ENCODE measurements at regions not wholly inside any gene's neighbourhood (a gene's known extent, or its start where the extent isn't known, plus 50 kb on each side); places are given as distances from the start of the nearest gene placed in this dataset.

DNA sequence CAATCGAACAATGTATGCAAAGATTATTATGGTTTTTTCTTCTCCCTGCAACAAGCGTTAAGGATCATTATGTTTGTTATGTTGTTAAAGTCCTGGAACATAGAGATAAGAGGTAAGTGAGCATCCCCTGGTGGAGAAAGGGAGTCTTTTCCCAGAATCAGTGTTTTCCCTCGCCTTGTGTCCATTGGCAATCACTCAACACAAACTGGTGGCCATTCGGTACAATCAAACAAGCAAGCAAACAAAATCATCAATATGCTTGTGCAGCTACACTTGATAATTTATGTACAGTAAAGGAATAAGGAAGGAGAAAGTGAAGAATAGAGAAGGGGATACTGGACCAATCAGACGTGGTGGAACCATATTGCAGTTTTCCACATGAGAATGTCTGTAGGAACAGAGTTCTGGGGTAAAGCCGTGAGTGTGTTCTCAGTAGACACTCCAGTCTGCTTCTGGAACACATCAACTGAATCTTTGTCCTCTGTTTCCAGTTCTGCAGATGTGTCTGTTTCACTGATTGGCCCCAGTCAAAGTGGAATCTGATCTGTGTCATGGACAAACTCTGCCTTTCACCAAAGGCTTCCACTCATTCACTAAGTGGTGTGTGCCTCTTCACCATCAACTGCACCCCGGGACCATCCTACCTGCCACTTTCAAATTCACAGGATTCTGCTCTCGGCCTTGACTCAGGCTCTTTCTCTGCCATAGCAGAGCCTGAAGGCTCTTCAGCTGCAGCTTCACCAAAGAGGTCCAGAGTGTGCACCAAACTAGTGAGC, 169.5 kb downstream of the AHSP start:
- Mint-ChIP-seq H3K4me1 (peaks cover 14% of the 10 kb centered on the region), H3K36me3 (peaks cover 15% of the 10 kb centered on the region), H3K9me3 (no peaks in the 10 kb centered on the region), H3K27ac (no peak overlapping the region), H3K4me3 (no peak overlapping the region)
- ATAC-seq (no peak), DNase-seq (ENCODE audit: low spot score in 2 of 2) (peak in 1 of 2 donors; percentile 44)

- no peak overlapping the region for H3K27ac Mint-ChIP-seq
- H3K4me3 Mint-ChIP-seq, result no peak overlapping the region
- H3K36me3 Mint-ChIP-seq, result peaks cover 21% of the 10 kb centered on the region
- H3K4me1 Mint-ChIP-seq, result peaks cover 20% of the 10 kb centered on the region
- no peaks in the 10 kb centered on the region for H3K9me3 Mint-ChIP-seq
- no peak for DNase-seq (ENCODE audit: low spot score in 2 of 2)
- no peak for ATAC-seq
Observed at GRCh38 chr16:31697744-31698125, 170.0 kb downstream of the AHSP start.

- DNase-seq (ENCODE audit: low spot score in 2 of 2) (no peak), ATAC-seq (no peak)
- Mint-ChIP-seq H3K36me3 (peaks cover 33% of the 10 kb centered on the region), H3K9me3 (no peaks in the 10 kb centered on the region), H3K4me3 (no peak overlapping the region), H3K27ac (no peak overlapping the region), H3K4me1 (peaks cover 29% of the 10 kb centered on the region)
Observed at GRCh38 chr16:31698901-31699300, 171.2 kb downstream of the AHSP start.

DNA sequence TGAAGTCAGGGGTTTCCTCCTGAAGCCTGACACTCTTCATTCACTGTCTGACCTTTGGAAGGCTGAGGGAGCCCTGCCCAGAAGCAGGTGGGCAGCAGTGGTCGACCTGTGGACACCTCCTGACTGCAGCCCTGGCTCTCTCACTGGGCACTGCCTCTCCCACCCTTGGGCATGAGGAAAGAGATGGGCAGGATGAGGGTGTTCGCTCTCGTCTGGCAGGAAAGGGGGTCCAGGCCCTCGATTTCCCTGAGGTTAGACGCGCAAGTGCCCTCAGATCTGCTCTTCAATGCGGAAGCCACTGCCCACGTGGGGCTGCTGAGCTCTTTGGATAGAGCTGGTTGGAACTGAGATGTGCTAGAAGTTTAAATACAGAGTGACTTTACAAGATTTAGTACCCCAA, 171.9 kb downstream of the AHSP start:
- Mint-ChIP-seq H3K9me3 (no peaks in the 10 kb centered on the region), H3K4me1 (peaks cover 29% of the 10 kb centered on the region), H3K27ac (no peak overlapping the region), H3K36me3 (peaks cover 40% of the 10 kb centered on the region), H3K4me3 (peak overlapping the region; percentile 81)
- ATAC-seq (no peak), DNase-seq (ENCODE audit: low spot score in 2 of 2) (peak in 1 of 2 donors; percentile 46)

DNA sequence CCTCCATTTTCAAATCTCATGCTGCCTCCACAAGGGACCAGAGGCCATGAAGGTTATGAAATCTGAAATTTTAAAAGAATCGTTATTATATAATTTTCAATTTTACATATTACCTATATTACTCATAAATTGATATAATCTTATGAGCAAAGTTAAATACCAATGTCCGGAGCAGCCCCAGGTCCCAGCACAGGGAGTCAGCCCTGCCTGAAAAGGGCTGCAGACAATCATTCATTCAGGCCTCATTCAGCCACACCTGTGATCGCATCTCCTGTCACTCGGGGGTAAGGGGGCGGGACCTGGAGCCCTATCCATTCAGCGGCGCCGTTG, 172.5 kb downstream of the AHSP start:
- H3K4me1 Mint-ChIP-seq, result peaks cover 29% of the 10 kb centered on the region
- no peak for DNase-seq (ENCODE audit: low spot score in 2 of 2)
- ATAC-seq, result peak; percentile 88

GRCh38 chr16:31700530-31701388, 172.8 kb upstream of the ZNF267 start:
- Mint-ChIP-seq H3K27ac (peak overlapping the region; percentile 97), H3K36me3 (peaks cover 51% of the 10 kb centered on the region), H3K4me3 (peak overlapping the region; percentile 81), H3K4me1 (peaks cover 29% of the 10 kb centered on the region), H3K9me3 (no peaks in the 10 kb centered on the region)
- ATAC-seq (peak; percentile 64), DNase-seq (ENCODE audit: low spot score in 2 of 2) (peak; percentile 70 to 93)

More for the DNA sequence above, 172.5 kb downstream of the AHSP start:
- Mint-ChIP-seq H3K36me3 (peaks cover 45% of the 10 kb centered on the region), H3K9me3 (no peaks in the 10 kb centered on the region), H3K4me3 (peak overlapping the region; percentile 81), H3K27ac (peak overlapping the region; percentile 97)

- H3K4me1 Mint-ChIP-seq, result peaks cover 37% of the 10 kb centered on the region
- ATAC-seq, result no peak
- no peaks in the 10 kb centered on the region for H3K9me3 Mint-ChIP-seq
- H3K27ac Mint-ChIP-seq, result peak overlapping the region; percentile 97
- H3K36me3 Mint-ChIP-seq, result peaks cover 61% of the 10 kb centered on the region
- no peak for DNase-seq (ENCODE audit: low spot score in 2 of 2)
- peak overlapping the region; percentile 81 for H3K4me3 Mint-ChIP-seq
Observed at GRCh38 chr16:31701734-31702133, 171.9 kb upstream of the ZNF267 start.

- Mint-ChIP-seq H3K9me3 (no peaks in the 10 kb centered on the region), H3K4me1 (peaks cover 43% of the 10 kb centered on the region), H3K4me3 (peak overlapping the region; percentile 81), H3K27ac (peak overlapping the region; percentile 97), H3K36me3 (peaks cover 72% of the 10 kb centered on the region)
- ATAC-seq (no peak), DNase-seq (ENCODE audit: low spot score in 2 of 2) (no peak)
Observed at GRCh38 chr16:31702796-31703195, 170.8 kb upstream of the ZNF267 start.

DNA sequence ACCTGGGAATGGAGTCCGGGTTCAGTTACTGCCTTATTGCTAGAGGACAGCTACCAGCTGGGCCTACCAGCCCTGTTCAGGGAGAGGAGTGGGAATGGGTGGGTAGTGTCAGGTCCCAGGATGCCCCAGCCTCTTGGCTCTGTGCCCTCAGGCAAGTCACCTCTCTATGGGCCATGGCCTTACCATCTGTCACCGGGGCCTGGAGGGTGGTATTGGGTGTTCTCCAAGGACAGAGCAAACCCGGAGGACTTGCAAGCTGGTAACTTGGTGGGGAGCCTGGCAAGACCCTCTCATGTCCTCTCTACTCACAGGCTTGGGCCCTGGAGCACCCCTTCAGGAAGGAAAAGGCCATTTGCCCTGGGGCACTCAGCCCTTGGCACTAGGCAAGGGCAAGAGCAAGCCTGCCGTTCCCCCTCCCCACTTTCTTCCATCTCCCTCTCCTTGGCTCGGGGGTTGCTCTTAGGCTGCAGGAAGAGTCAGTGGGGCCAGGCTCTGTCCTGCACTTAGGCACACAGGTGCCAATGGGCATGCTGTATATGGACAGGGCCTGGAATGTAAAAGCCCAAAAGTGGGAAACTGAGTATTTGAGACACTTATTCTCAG, 170.0 kb upstream of the ZNF267 start:
- no peak for DNase-seq (ENCODE audit: low spot score in 2 of 2)
- Mint-ChIP-seq H3K36me3 (peaks cover 80% of the 10 kb centered on the region), H3K4me1 (peaks cover 50% of the 10 kb centered on the region), H3K9me3 (no peaks in the 10 kb centered on the region), H3K27ac (no peak overlapping the region), H3K4me3 (no peak overlapping the region)
- ATAC-seq, result no peak

GRCh38 chr16:31704138-31704537, 169.5 kb upstream of the ZNF267 start:
- H3K27ac Mint-ChIP-seq, result no peak overlapping the region
- DNase-seq (ENCODE audit: low spot score in 2 of 2), result no peak
- ATAC-seq, result no peak
- H3K9me3 Mint-ChIP-seq, result no peaks in the 10 kb centered on the region
- peaks cover 80% of the 10 kb centered on the region for H3K36me3 Mint-ChIP-seq
- peaks cover 55% of the 10 kb centered on the region for H3K4me1 Mint-ChIP-seq
- H3K4me3 Mint-ChIP-seq, result no peak overlapping the region

- Mint-ChIP-seq H3K9me3 (no peaks in the 10 kb centered on the region), H3K4me1 (peaks cover 56% of the 10 kb centered on the region), H3K4me3 (no peak overlapping the region), H3K36me3 (peaks cover 90% of the 10 kb centered on the region), H3K27ac (no peak overlapping the region)
- ATAC-seq, result no peak
- no peak for DNase-seq (ENCODE audit: low spot score in 2 of 2)
Observed at GRCh38 chr16:31705371-31705770, 168.2 kb upstream of the ZNF267 start.

DNA sequence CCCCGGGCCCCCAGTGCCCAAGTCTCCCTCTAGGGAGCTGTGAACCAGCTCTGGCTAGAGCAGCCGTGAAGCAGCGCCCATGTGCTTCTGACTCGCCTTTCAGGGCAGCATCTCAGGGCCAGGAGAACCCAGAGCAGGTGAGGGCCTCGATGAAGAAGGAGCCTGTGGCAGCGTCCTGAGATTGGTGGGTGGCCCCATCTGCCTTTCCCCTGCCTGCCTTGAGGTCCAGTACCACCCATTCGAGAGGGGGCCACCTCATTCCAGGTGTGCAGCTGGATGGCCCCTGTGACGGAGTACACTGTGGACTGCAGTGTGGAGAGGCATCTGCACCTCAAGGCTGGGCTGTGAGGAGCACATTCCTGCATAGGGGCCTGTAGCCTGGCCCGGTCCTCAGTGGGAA, 167.3 kb upstream of the ZNF267 start:
- no peak for DNase-seq (ENCODE audit: low spot score in 2 of 2)
- Mint-ChIP-seq H3K4me1 (peaks cover 50% of the 10 kb centered on the region), H3K27ac (peak overlapping the region; percentile 37), H3K4me3 (no peak overlapping the region), H3K36me3 (peaks cover 83% of the 10 kb centered on the region), H3K9me3 (no peaks in the 10 kb centered on the region)
- no peak for ATAC-seq

DNA sequence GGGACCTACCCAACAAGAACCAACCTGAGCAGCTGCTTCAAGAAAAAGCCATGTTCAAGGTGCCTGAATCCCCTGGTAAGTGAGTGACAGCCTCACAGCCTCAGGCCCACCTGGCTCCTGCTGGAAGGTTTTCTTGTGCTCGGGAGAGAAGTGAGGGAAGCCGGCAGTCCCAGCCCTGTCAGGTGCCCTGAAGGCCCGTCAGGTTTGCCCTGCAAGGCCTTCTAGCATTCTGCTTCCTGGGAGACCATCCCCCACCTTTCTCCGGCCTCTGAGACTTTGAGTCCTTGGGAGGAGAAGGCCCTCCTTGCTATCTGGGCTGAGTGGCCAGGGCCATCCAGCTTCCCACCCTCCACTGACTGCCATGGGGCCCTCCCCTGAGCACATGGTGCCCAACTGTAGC, 166.7 kb upstream of the ZNF267 start:
- no peaks in the 10 kb centered on the region for H3K9me3 Mint-ChIP-seq
- peak overlapping the region; percentile 37 for H3K27ac Mint-ChIP-seq
- peaks cover 81% of the 10 kb centered on the region for H3K36me3 Mint-ChIP-seq
- H3K4me1 Mint-ChIP-seq, result peaks cover 49% of the 10 kb centered on the region
- ATAC-seq (no peak), DNase-seq (ENCODE audit: low spot score in 2 of 2) (no peak)
- no peak overlapping the region for H3K4me3 Mint-ChIP-seq

DNA sequence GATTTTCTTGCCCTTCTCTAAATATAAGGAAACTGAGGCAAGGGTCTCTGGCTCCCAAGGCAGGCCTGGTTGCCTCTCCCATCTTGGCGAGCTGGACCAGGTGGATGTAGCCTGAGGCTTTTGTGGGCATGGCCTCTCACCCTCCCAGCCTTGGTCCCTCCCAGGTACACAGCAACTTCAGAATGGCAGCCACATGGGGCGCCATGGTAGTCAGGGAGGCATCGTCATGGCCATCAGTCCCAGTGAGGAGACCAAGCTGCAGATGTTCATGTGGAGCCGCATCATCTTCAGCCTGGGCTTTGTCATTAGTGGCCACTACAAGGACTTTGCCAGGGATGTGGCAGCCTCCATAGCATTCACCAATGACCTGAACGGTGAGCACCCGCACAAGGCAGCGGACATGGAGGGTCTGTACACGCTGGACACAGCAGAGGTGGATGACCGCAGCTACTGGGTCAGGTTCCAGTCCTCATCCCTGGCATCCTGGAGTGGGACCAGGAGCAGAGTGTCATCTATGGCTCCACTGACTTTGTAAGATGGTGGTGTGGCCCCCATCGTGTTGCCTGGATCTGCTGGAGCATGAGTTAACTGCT, 165.8 kb upstream of the ZNF267 start:
- Mint-ChIP-seq H3K27ac (peak overlapping the region; percentile 37), H3K4me3 (no peak overlapping the region)

GRCh38 chr16:31708348-31708747, 165.3 kb upstream of the ZNF267 start:
- ATAC-seq (no peak), DNase-seq (ENCODE audit: low spot score in 2 of 2) (no peak)
- Mint-ChIP-seq H3K4me3 (no peak overlapping the region), H3K4me1 (peaks cover 45% of the 10 kb centered on the region), H3K36me3 (peaks cover 76% of the 10 kb centered on the region), H3K27ac (peak overlapping the region; percentile 23), H3K9me3 (no peaks in the 10 kb centered on the region)

More for the DNA sequence above, 165.8 kb upstream of the ZNF267 start:
- DNase-seq (ENCODE audit: low spot score in 2 of 2) (no peak), ATAC-seq (no peak)
- Mint-ChIP-seq H3K4me1 (peaks cover 46% of the 10 kb centered on the region), H3K36me3 (peaks cover 76% of the 10 kb centered on the region), H3K9me3 (no peaks in the 10 kb centered on the region)
